HL-60/S4 treated with retinoic acid at 250 ng/mL for 4 days and 3 days (cell line): ENCODE measurements at regions not wholly inside any gene's neighbourhood (a gene's known extent, or its start where the extent isn't known, plus 50 kb on each side); places are given as distances from the start of the nearest gene placed in this dataset.

Experiments used
- in situ Hi-C: fragments of 300-500 bp; cut with MboI; formaldehyde crosslinking; loops from 2 replicates; pipeline ENCODE4 v1.7.0; 2022; ENCODE audit warnings: low sequenced_read_pairs

GRCh38 chr10:107901076-107901475 is 736.6 kb upstream of the SORCS1 start:
- in situ Hi-C loops: no loop called here

- in situ Hi-C loops: no loop called here
Observed at GRCh38 chr10:107900131-107900530, 735.6 kb upstream of the SORCS1 start.

- in situ Hi-C loops: no loop called here
Observed at GRCh38 chr10:107899502-107900062, 735.1 kb upstream of the SORCS1 start.

- in situ Hi-C loops: no loop called here
Observed at GRCh38 chr10:107899075-107899474, 734.6 kb upstream of the SORCS1 start.

GRCh38 chr10:107898392-107898791 is 733.9 kb upstream of the SORCS1 start:
- in situ Hi-C loops: no loop called here

GRCh38 chr10:107894516-107894915 is 730.0 kb upstream of the SORCS1 start:
- in situ Hi-C loops: no loop called here

- in situ Hi-C loops: no loop called here
Observed at GRCh38 chr10:107889105-107889504, 724.6 kb upstream of the SORCS1 start.

- in situ Hi-C loops: no loop called here
Observed at GRCh38 chr10:107880185-107880584, 715.7 kb upstream of the SORCS1 start.

- in situ Hi-C loops: no loop called here
Observed at GRCh38 chr10:107873007-107873406, 708.5 kb upstream of the SORCS1 start.

- in situ Hi-C loops: no loop called here
Observed at GRCh38 chr10:107865691-107866090, 701.2 kb upstream of the SORCS1 start.

GRCh38 chr10:107859065-107859464 is 694.6 kb upstream of the SORCS1 start:
- in situ Hi-C loops: no loop called here

- in situ Hi-C loops: no loop called here
Observed at GRCh38 chr10:107856047-107856315, 691.5 kb upstream of the SORCS1 start.

- in situ Hi-C loops: no loop called here
Observed at GRCh38 chr10:107855301-107856046, 691.0 kb upstream of the SORCS1 start.

GRCh38 chr10:107848726-107849360 is 684.3 kb upstream of the SORCS1 start:
- in situ Hi-C loops: no loop called here

- in situ Hi-C loops: no loop called here
Observed at GRCh38 chr10:107847620-107848019, 683.1 kb upstream of the SORCS1 start.

- in situ Hi-C loops: no loop called here
Observed at GRCh38 chr10:107834706-107835105, 670.2 kb upstream of the SORCS1 start.

- in situ Hi-C loops: no loop called here
Observed at GRCh38 chr10:107831772-107832171, 667.3 kb upstream of the SORCS1 start.

- in situ Hi-C loops: no loop called here
Observed at GRCh38 chr10:107829161-107829560, 664.7 kb upstream of the SORCS1 start.

- in situ Hi-C loops: no loop called here
Observed at GRCh38 chr10:107826171-107826570, 661.7 kb upstream of the SORCS1 start.

GRCh38 chr10:107814865-107815487 is 650.5 kb upstream of the SORCS1 start:
- in situ Hi-C loops: loop anchor here (25.0 kb wide), 2 partner anchors 403 to 1103 kb away; no protein-coding TSS in a partner anchor

- in situ Hi-C loops: loop anchor here (25.0 kb wide), 2 partner anchors 401 to 1101 kb away; no protein-coding TSS in a partner anchor
Observed at GRCh38 chr10:107813451-107814162, 649.1 kb upstream of the SORCS1 start.
